ENCODE measurements at regions not wholly inside any gene's neighbourhood (a gene's known extent, or its start where the extent isn't known, plus 50 kb on each side); places are given as distances from the start of the nearest gene placed in this dataset.

GRCh38 chr6:44058617-44059358, 68.5 kb downstream of the MRPL14 start (continued):
- TF ChIP-seq SP140L (CRISPR knock-in tag; IDR thresholded peaks at IDR 0.05; ENCODE audit: borderline replicate concordance) (no peak), ATAD3A (CRISPR knock-in tag; IDR thresholded peaks at IDR 0.05) (no peak), KAT2B (IDR thresholded peaks at IDR 0.05; ENCODE audit: borderline replicate concordance, low read depth, low read length) (no peak), ZBTB34 (CRISPR knock-in tag; IDR thresholded peaks at IDR 0.05) (no peak), ZBTB20 (CRISPR knock-in tag; IDR thresholded peaks at IDR 0.05; ENCODE audit: borderline replicate concordance, low read depth) (no peak; the same call in 1 of the 2 replicates), ERF (CRISPR knock-in tag; IDR thresholded peaks at IDR 0.05) (peak; percentile 73), HDAC6 (IDR thresholded peaks at IDR 0.05; ENCODE audit: low read depth, low read length) (no peak), CENPX (CRISPR knock-in tag; IDR thresholded peaks at IDR 0.05) (no peak), KAT8 (CRISPR knock-in tag; IDR thresholded peaks at IDR 0.05) (peak; percentile 57; the same call in 1 of the 2 replicates), STAT6 (CRISPR knock-in tag; IDR thresholded peaks at IDR 0.05; ENCODE audit: borderline replicate concordance) (no peak), ZNF124 (CRISPR knock-in tag; IDR thresholded peaks at IDR 0.05) (no peak), ZKSCAN1 (IDR thresholded peaks at IDR 0.05; ENCODE audit: low read length) (no peak), ZSCAN29 (CRISPR knock-in tag; conservative IDR thresholded peaks at IDR 0.05) (no peak), ZNF18 (CRISPR knock-in tag; IDR thresholded peaks at IDR 0.05; ENCODE audit: insufficient replicate concordance) (no peak), HNF1B (CRISPR knock-in tag; IDR thresholded peaks at IDR 0.05) (peak; percentile 81), BORCS8-MEF2B (CRISPR knock-in tag; IDR thresholded peaks at IDR 0.05) (no peak), MEF2D (CRISPR knock-in tag; IDR thresholded peaks at IDR 0.05) (peak; percentile 68; the same call in 1 of the 2 replicates), ZNF883 (CRISPR knock-in tag; IDR thresholded peaks at IDR 0.05; ENCODE audit: not compliant biosample characterization) (no peak), ZSCAN20 (CRISPR knock-in tag; IDR thresholded peaks at IDR 0.05; ENCODE audit: borderline replicate concordance) (no peak), BRD4 (CRISPR knock-in tag; IDR thresholded peaks at IDR 0.05) (no peak), RCOR2 (CRISPR knock-in tag; IDR thresholded peaks at IDR 0.05) (no peak), RBM39 (IDR thresholded peaks at IDR 0.05; ENCODE audit: low read depth, low read length, poor library complexity, severe bottlenecking) (peak; percentile 34), POLR2AphosphoS2 (IDR thresholded peaks at IDR 0.05; ENCODE audit: low read depth, low read length) (no peak), ZNF230 (CRISPR knock-in tag; IDR thresholded peaks at IDR 0.05) (no peak)
